Ascending aorta (tissue), 2 donors: ENCODE measurements at regions not wholly inside any gene's neighbourhood (a gene's known extent, or its start where the extent isn't known, plus 50 kb on each side); places are given as distances from the start of the nearest gene placed in this dataset.

ENCODE experiments used
- DNase-seq, 2 donors: peaks; one replicate each; pipeline ENCODE4 v3.0.0-alpha.2; 2019; ENCODE audit warnings: low spot score in 2 of 2
- H3K27ac ChIP-seq, 2 donors: fragments of 200-600 bp; sonication (generic); one replicate each; pipeline ENCODE4 v1.5.1; 2016 to 2017; ENCODE audit warnings: mild to moderate bottlenecking in 1 of 2
- H3K27me3 ChIP-seq: fragments of 200-600 bp; sonication (generic); one replicate; pipeline ENCODE4 v1.5.1; 2017
- H3K36me3 ChIP-seq, 2 donors: fragments of 200-600 bp; sonication (generic); one replicate each; pipeline ENCODE4 v1.5.1; 2016
- H3K4me1 ChIP-seq, 2 donors: fragments of 200-600 bp; sonication (generic); one replicate each; pipeline ENCODE4 v1.5.1; 2016 to 2017; ENCODE audit warnings: mild to moderate bottlenecking in 1 of 2
- H3K4me3 ChIP-seq, 2 donors: fragments of 200-600 bp; sonication (generic); one replicate each; pipeline ENCODE4 v1.5.1; 2016 to 2017; ENCODE audit warnings: mild to moderate bottlenecking in 1 of 2
- H3K9me3 ChIP-seq, 2 donors: fragments of 200-600 bp; sonication (generic); one replicate each; pipeline ENCODE4 v1.5.1; 2016
- CTCF ChIP-seq, 3 experiments: fragments of 200-600 bp in 2 of 3; fragments of 450-650 bp in 1 of 3; sonication (generic) in 2 of 3; IDR thresholded peaks; one replicate each; pipeline ENCODE4 v1.5.1; 2016 to 2019; ENCODE audit warnings: antibody characterized with exemption in 3 of 3, mild to moderate bottlenecking in 1 of 3, moderate library complexity in 1 of 3
- intact Hi-C: fragments of 100-400 bp; cut with DNase I; formaldehyde crosslinking; loops from one replicate; pipeline ENCODE4 v1.15.1; 2023

- no peaks in the 10 kb centered on the region for H3K4me1 ChIP-seq
- DNase-seq, result no peak
- H3K36me3 ChIP-seq, result no peaks in the 10 kb centered on the region
- intact Hi-C loops, result no loop called here
- H3K4me3 ChIP-seq, result no peak overlapping the region
- TF ChIP-seq CTCF (IDR thresholded peaks at IDR 0.05), result no peak
- H3K27me3 ChIP-seq, result no peaks in the 10 kb centered on the region
- H3K9me3 ChIP-seq, result no peaks in the 10 kb centered on the region
- no peak overlapping the region for H3K27ac ChIP-seq
These were observed 105.6 kb downstream of the OXSM start for GRCh38 chr3:25895443-25895842.

GRCh38 chr3:25897019-25897418 lies 107.1 kb downstream of the OXSM start:
- Histone ChIP-seq H3K27ac (no peak overlapping the region), H3K4me3 (no peak overlapping the region), H3K4me1 (no peaks in the 10 kb centered on the region), H3K9me3 (no peaks in the 10 kb centered on the region), H3K27me3 (no peaks in the 10 kb centered on the region), H3K36me3 (no peaks in the 10 kb centered on the region)
- intact Hi-C loops, result no loop called here
- TF ChIP-seq CTCF (IDR thresholded peaks at IDR 0.05), result no peak
- no peak for DNase-seq

- intact Hi-C loops, result no loop called here
These were observed 109.6 kb downstream of the OXSM start for GRCh38 chr3:25899352-25900101.

GRCh38 chr3:25900161-25900560 lies 110.3 kb downstream of the OXSM start:
- Histone ChIP-seq H3K4me1 (no peaks in the 10 kb centered on the region), H3K9me3 (no peaks in the 10 kb centered on the region), H3K4me3 (no peak overlapping the region), H3K27me3 (no peaks in the 10 kb centered on the region), H3K36me3 (no peaks in the 10 kb centered on the region), H3K27ac (no peak overlapping the region)
- no peak for DNase-seq
- TF ChIP-seq CTCF (IDR thresholded peaks at IDR 0.05), result no peak
- intact Hi-C loops, result no loop called here

More at GRCh38 chr3:25899352-25900101, 109.6 kb downstream of the OXSM start:
- Histone ChIP-seq H3K4me1 (no peaks in the 10 kb centered on the region), H3K4me3 (no peak overlapping the region), H3K27ac (no peak overlapping the region), H3K27me3 (no peaks in the 10 kb centered on the region), H3K9me3 (no peaks in the 10 kb centered on the region), H3K36me3 (no peaks in the 10 kb centered on the region)
- DNase-seq, result no peak
- TF ChIP-seq CTCF (IDR thresholded peaks at IDR 0.05), result no peak

- intact Hi-C loops, result no loop called here
- Histone ChIP-seq H3K4me1 (peaks cover 0 to 5% of the 10 kb centered on the region in 2 donors), H3K4me3 (no peak overlapping the region), H3K36me3 (no peaks in the 10 kb centered on the region), H3K27ac (no peak overlapping the region), H3K9me3 (no peaks in the 10 kb centered on the region), H3K27me3 (no peaks in the 10 kb centered on the region)
- no peak for TF ChIP-seq CTCF (IDR thresholded peaks at IDR 0.05)
- no peak for DNase-seq
These were observed 111.9 kb downstream of the OXSM start for GRCh38 chr3:25901796-25902195.
